ENCODE measurements at regions not wholly inside any gene's neighbourhood (a gene's known extent, or its start where the extent isn't known, plus 50 kb on each side); places are given as distances from the start of the nearest gene placed in this dataset.

DNA sequence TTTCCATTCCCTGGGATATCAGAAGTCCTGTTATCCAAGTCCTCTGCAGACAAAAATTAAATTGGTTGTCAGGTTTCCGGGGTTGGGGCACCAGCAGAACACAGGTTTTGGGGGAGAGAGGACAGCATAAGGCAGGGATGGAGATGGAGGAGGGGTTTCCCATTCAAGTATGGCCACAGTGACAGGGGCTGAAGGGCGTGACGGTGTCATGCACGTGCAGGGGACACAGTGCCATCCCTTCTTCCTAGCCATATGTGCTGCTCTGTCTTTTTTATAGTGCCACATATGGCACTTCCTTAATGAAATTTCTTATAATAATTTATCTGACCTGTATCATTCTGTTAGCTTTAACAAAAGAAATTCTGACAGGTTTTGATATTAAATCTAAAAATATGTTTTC is 259.2 kb downstream of the PTEN start:
- TF ChIP-seq ZNF843 (tag by site-specific recombination; IDR thresholded peaks at IDR 0.05) (no peak), SP2 (tag by site-specific recombination; IDR thresholded peaks at IDR 0.05) (no peak), ZNF16 (tag by site-specific recombination; IDR thresholded peaks at IDR 0.05; ENCODE audit: low read depth) (no peak), ZNF558 (tag by site-specific recombination; IDR thresholded peaks at IDR 0.05) (no peak), OVOL3 (tag by site-specific recombination; IDR thresholded peaks at IDR 0.05) (no peak), ZBTB7A (tag by site-specific recombination; IDR thresholded peaks at IDR 0.05; ENCODE audit: low read depth) (no peak), ZNF121 (tag by site-specific recombination; IDR thresholded peaks at IDR 0.05) (no peak)
- TF ChIP-seq, protein P1, sequence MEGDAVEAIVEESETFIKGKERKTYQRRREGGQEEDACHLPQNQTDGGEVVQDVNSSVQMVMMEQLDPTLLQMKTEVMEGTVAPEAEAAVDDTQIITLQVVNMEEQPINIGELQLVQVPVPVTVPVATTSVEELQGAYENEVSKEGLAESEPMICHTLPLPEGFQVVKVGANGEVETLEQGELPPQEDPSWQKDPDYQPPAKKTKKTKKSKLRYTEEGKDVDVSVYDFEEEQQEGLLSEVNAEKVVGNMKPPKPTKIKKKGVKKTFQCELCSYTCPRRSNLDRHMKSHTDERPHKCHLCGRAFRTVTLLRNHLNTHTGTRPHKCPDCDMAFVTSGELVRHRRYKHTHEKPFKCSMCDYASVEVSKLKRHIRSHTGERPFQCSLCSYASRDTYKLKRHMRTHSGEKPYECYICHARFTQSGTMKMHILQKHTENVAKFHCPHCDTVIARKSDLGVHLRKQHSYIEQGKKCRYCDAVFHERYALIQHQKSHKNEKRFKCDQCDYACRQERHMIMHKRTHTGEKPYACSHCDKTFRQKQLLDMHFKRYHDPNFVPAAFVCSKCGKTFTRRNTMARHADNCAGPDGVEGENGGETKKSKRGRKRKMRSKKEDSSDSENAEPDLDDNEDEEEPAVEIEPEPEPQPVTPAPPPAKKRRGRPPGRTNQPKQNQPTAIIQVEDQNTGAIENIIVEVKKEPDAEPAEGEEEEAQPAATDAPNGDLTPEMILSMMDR (tag by site-specific recombination; IDR thresholded peaks at IDR 0.05): no peak
